Calu3 (cell line): ENCODE measurements at regions not wholly inside any gene's neighbourhood (a gene's known extent, or its start where the extent isn't known, plus 50 kb on each side); places are given as distances from the start of the nearest gene placed in this dataset.

ENCODE experiments used
- BruUV-seq: library from RNA; stranded (reverse); fragments of 400-500 nt; replicated peaks from 2 replicates; lab custom pipeline; 2021; lab: Mats Ljungman, UMichigan
- CTCF ChIA-PET: fragments of 300-600 bp; sonication (Branson Sonifier 250); formaldehyde crosslinking; loops from one replicate; lab custom pipeline; 2022; ENCODE audit warnings: antibody characterized with exemption; lab: Charles Lee
- DNase-seq: peaks from one replicate; pipeline ENCODE4 v3.0.0; 2022
- H3K27ac Mint-ChIP-seq: one replicate; pipeline ENCODE4 v1.8.0; 2022; ENCODE audit warnings: mixed read lengths; ENCODE audit not compliant: unreplicated experiment
- H3K27me3 Mint-ChIP-seq: one replicate; pipeline ENCODE4 v1.8.0; 2022; ENCODE audit warnings: mixed read lengths; ENCODE audit not compliant: unreplicated experiment
- H3K36me3 Mint-ChIP-seq: one replicate; pipeline ENCODE4 v1.8.0; 2022; ENCODE audit warnings: mild to moderate bottlenecking, moderate library complexity, mixed read lengths; ENCODE audit not compliant: insufficient read depth, unreplicated experiment
- H3K4me1 Mint-ChIP-seq: one replicate; pipeline ENCODE4 v1.8.0; 2022; ENCODE audit warnings: mild to moderate bottlenecking, low read depth, mixed read lengths; ENCODE audit not compliant: unreplicated experiment
- H3K4me3 Mint-ChIP-seq: one replicate; pipeline ENCODE4 v1.8.0; 2022; ENCODE audit warnings: mild to moderate bottlenecking, low read depth, moderate library complexity, mixed read lengths; ENCODE audit not compliant: unreplicated experiment
- H3K9me3 Mint-ChIP-seq: one replicate; pipeline ENCODE4 v1.8.0; 2022; ENCODE audit warnings: low read depth, mixed read lengths; ENCODE audit not compliant: unreplicated experiment
- CTCF ChIP-seq: fragments of 200-600 bp; IDR thresholded peaks from one replicate; pipeline ENCODE4 v1.8.0; 2022; ENCODE audit warnings: antibody characterized with exemption; ENCODE audit not compliant: unreplicated experiment
- intact Hi-C: fragments of 100-400 bp; cut with micrococcal nuclease; formaldehyde crosslinking; loops from one replicate; pipeline ENCODE4 v1.10.0; 2022; ENCODE audit not compliant: unreplicated experiment

- H3K4me3 Mint-ChIP-seq: no peak overlapping the region
- no peaks in the 10 kb centered on the region for H3K36me3 Mint-ChIP-seq
- H3K9me3 Mint-ChIP-seq: peaks cover 3% of the 10 kb centered on the region
- DNase-seq: no peak
- TF ChIP-seq CTCF: no peak
- H3K27ac Mint-ChIP-seq: no peak overlapping the region
- H3K4me1 Mint-ChIP-seq: no peaks in the 10 kb centered on the region
- CTCF ChIA-PET: no interaction called here
- intact Hi-C loops: no loop called here
- BruUV-seq: no TSS peak
- H3K27me3 Mint-ChIP-seq: no peaks in the 10 kb centered on the region
Measured at GRCh38 chr5:20609126-20609525, 621.1 kb upstream of the CDH18 start.

GRCh38 chr5:20608567-20608966 is 620.6 kb upstream of the CDH18 start:
- no peak for DNase-seq
- Mint-ChIP-seq H3K27me3 (no peaks in the 10 kb centered on the region), H3K27ac (no peak overlapping the region), H3K9me3 (peaks cover 3% of the 10 kb centered on the region), H3K36me3 (no peaks in the 10 kb centered on the region), H3K4me1 (no peaks in the 10 kb centered on the region), H3K4me3 (no peak overlapping the region)
- BruUV-seq: no TSS peak
- CTCF ChIA-PET: no interaction called here
- intact Hi-C loops: no loop called here
- no peak for TF ChIP-seq CTCF

DNA sequence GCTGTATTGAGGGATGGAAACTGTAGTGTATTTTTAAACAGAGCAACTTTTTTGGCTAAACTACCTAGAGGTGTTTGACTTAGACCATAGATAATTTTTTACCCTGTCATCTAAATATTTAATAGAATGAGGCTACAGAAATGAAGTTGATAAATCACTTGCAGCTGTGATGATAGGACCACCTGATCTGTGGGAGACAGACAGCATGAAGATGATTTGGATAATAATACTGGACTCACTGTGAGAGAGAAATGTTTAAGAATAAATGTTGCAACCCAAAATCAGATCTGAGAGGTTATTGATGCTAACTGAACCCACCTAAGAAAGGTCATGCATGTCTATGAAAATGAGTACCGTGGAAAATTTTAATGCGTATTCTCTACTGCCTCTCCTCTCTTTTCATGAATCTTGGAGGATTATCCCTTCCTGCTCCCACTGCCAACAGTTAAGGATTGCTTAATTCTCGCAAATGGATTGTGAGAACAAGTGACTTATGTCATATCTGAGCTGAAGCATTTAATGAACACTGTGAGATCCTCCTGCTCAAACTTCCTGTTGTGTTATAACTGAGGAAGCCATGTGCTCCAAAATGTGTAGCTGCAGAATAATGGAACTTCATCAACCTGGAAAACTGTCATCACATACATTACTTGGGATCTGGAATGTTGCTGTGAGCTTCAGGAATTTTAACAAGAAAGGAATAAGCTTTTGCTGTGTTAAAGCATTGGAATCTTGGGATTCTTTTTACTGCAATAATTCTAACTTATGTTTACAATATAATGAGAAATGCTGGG is 617.9 kb upstream of the CDH18 start:
- CTCF ChIA-PET: no interaction called here
- H3K4me1 Mint-ChIP-seq: no peaks in the 10 kb centered on the region
- intact Hi-C loops: no loop called here
- no peaks in the 10 kb centered on the region for H3K36me3 Mint-ChIP-seq
- H3K27ac Mint-ChIP-seq: no peak overlapping the region
- no peak overlapping the region for H3K4me3 Mint-ChIP-seq
- H3K27me3 Mint-ChIP-seq: no peaks in the 10 kb centered on the region
- H3K9me3 Mint-ChIP-seq: no peaks in the 10 kb centered on the region
- no peak for DNase-seq
- no TSS peak for BruUV-seq
- TF ChIP-seq CTCF: no peak

DNA sequence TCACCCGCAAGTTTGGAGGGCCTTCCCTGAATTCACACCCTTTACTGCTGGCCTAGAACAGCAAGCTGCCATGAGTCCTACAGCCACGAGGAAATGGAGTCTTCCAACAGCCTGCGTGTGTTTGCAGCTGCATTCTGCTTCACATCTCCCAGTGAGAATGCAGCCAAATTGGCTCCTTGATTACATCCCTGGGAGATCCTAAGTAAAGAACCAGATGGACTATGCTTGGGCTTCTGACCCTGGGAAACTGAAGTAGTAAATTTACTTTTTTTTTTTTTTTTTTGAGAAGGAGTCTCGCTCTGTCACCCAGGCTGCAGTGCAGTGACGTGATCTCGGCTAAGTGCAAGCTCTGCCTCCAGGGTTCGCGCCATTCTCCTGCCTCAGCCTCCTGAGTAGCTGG is 617.0 kb upstream of the CDH18 start:
- BruUV-seq: no TSS peak
- no peak overlapping the region for H3K27ac Mint-ChIP-seq
- intact Hi-C loops: no loop called here

More for the DNA sequence above, 617.0 kb upstream of the CDH18 start:
- Mint-ChIP-seq H3K27me3 (no peaks in the 10 kb centered on the region), H3K36me3 (no peaks in the 10 kb centered on the region), H3K4me1 (no peaks in the 10 kb centered on the region), H3K4me3 (no peak overlapping the region), H3K9me3 (no peaks in the 10 kb centered on the region)
- CTCF ChIA-PET: interaction anchor here (0.7 kb wide), 1 partner anchor 13 kb away, joined by 4 read pairs; no protein-coding TSS in a partner anchor
- TF ChIP-seq CTCF: no peak
- no peak for DNase-seq
